ENCODE measurements at regions not wholly inside any gene's neighbourhood (a gene's known extent, or its start where the extent isn't known, plus 50 kb on each side); places are given as distances from the start of the nearest gene placed in this dataset.

- no peak for DNase-seq
- Histone ChIP-seq H3K23me2 (ENCODE audit: insufficient read length, low read depth, low read length, poor library complexity, severe bottlenecking) (no peaks in the 10 kb centered on the region), H3K4me2 (ENCODE audit: insufficient read depth, insufficient read length, low read length) (no peak overlapping the region), H2AK5ac (ENCODE audit: insufficient read length, low read length) (peak overlapping the region; percentile 93), H2BK15ac (ENCODE audit: low read depth, low read length) (peak overlapping the region; percentile 52; the same call in 1 of the 2 replicates), H3K27me3 (ENCODE audit: insufficient read depth, low read length) (no peaks in the 10 kb centered on the region), H2AFZ (ENCODE audit: low read length) (no peak overlapping the region), H3K9ac (ENCODE audit: extremely low read depth, insufficient read length, low read length) (no peak overlapping the region), H4K91ac (ENCODE audit: insufficient read length, low read depth, low read length) (peak overlapping the region; percentile 6), H3K27ac (ENCODE audit: insufficient read length, low read depth, low read length) (peak overlapping the region; percentile 71), H2BK12ac (ENCODE audit: insufficient read length, low read depth, low read length) (peak overlapping the region; percentile 93), H3K79me1 (ENCODE audit: insufficient read depth, low read depth, low read length, poor library complexity, severe bottlenecking) (no peaks in the 10 kb centered on the region), H3K4me1 (ENCODE audit: insufficient read depth, low read length) (peaks cover 15% of the 10 kb centered on the region; the same call in 1 of the 2 replicates), H3T11ph (ENCODE audit: low read length) (no peak overlapping the region), H3K9me3 (ENCODE audit: control insufficient read depth, low read depth, low read length) (no peaks in the 10 kb centered on the region), H3K18ac (ENCODE audit: insufficient read length, low read depth, low read length) (peak overlapping the region; percentile 77), H3K4ac (ENCODE audit: low read depth, low read length) (peak overlapping the region; percentile 80), H3K23ac (ENCODE audit: insufficient read length, low read depth, low read length) (no peak overlapping the region), H4K8ac (replicated peaks; ENCODE audit: insufficient read length, low read depth, low read length) (no peak overlapping the region), H3K79me2 (ENCODE audit: insufficient read depth, low read length) (no peaks in the 10 kb centered on the region), H3K14ac (ENCODE audit: insufficient read depth, low read length) (peak overlapping the region; percentile 45), H2BK120ac (ENCODE audit: low read depth, low read length, poor library complexity, severe bottlenecking) (no peak overlapping the region), H3K56ac (ENCODE audit: insufficient read length, low read depth, low read length) (no peak overlapping the region), H2BK20ac (ENCODE audit: low read depth, low read length, poor library complexity, severe bottlenecking) (no peak overlapping the region), H4K20me1 (ENCODE audit: control insufficient read depth, insufficient read depth, insufficient read length) (no peaks in the 10 kb centered on the region), H2BK5ac (ENCODE audit: insufficient read length, low read length) (no peak overlapping the region), H4K5ac (ENCODE audit: insufficient read length, low read depth, low read length) (no peak overlapping the region)
- H3K36me3 Mint-ChIP-seq (ENCODE audit: insufficient read depth in 1 of 3, low read depth in 3 of 3): peaks cover 0 to 6% (median 6%) of the 10 kb centered on the region in 3 experiments; a peak in 4 of 7 replicates
- H3K27ac Mint-ChIP-seq: peak overlapping the region; percentile 89 to 99 (median 98)
- peaks cover 43 to 54% of the 10 kb centered on the region in 2 experiments for H3K4me1 Mint-ChIP-seq
- no CpG with 5 or more reads among the region's 18 CpGs for whole genome bisulfite sequencing (ENCODE audit: extremely low coverage, insufficient read length, low lambda C conversion rate)
- TF ChIP-seq, protein P1, sequence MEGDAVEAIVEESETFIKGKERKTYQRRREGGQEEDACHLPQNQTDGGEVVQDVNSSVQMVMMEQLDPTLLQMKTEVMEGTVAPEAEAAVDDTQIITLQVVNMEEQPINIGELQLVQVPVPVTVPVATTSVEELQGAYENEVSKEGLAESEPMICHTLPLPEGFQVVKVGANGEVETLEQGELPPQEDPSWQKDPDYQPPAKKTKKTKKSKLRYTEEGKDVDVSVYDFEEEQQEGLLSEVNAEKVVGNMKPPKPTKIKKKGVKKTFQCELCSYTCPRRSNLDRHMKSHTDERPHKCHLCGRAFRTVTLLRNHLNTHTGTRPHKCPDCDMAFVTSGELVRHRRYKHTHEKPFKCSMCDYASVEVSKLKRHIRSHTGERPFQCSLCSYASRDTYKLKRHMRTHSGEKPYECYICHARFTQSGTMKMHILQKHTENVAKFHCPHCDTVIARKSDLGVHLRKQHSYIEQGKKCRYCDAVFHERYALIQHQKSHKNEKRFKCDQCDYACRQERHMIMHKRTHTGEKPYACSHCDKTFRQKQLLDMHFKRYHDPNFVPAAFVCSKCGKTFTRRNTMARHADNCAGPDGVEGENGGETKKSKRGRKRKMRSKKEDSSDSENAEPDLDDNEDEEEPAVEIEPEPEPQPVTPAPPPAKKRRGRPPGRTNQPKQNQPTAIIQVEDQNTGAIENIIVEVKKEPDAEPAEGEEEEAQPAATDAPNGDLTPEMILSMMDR (conservative IDR thresholded peaks at IDR 0.05): no peak
- H3K4me3 Mint-ChIP-seq: peak overlapping the region in 1 of 2 experiments; percentile 68; a peak in 2 of 5 replicates
- no peaks in the 10 kb centered on the region for H3K27me3 Mint-ChIP-seq (ENCODE audit: low read depth)
- peaks cover 6% of the 10 kb centered on the region in 2 experiments; a peak in 2 of 5 replicates for H3K9me3 Mint-ChIP-seq
These were observed 174.9 kb downstream of the ETS2 start for GRCh38 chr21:38980416-38981313.
